Medulla oblongata (tissue), 1 donor: ENCODE measurements at regions not wholly inside any gene's neighbourhood (a gene's known extent, or its start where the extent isn't known, plus 50 kb on each side); places are given as distances from the start of the nearest gene placed in this dataset.

Experiments used
- DNase-seq: peaks from one replicate; pipeline ENCODE4 v3.0.0-alpha.2; 2015; ENCODE audit errors: extremely low spot score

GRCh38 chr3:73801444-73801843 lies 176.7 kb upstream of the PDZRN3 start:
- DNase-seq, result no peak

DNA sequence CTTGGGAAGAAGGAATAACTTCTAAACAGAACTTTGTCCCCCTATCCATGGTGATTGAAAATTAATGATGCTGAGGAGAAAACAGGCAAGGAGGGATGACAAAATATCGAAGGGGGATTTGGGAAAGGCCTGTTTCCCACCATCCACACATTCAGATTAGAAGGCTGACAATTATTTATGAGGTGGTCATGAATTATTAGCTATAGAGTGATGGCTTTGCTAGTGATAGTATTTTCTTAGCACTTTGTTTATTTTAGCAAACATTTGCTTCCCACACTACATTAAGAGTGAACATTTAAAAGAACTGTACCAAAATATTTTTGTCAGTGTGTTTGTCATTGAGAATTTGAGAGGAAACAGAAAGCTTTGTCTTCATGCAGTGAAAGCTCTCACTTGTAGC lies 172.6 kb upstream of the PDZRN3 start:
- DNase-seq, result no peak

- no peak for DNase-seq
Measured at GRCh38 chr3:73796382-73796781, 171.6 kb upstream of the PDZRN3 start.

DNA sequence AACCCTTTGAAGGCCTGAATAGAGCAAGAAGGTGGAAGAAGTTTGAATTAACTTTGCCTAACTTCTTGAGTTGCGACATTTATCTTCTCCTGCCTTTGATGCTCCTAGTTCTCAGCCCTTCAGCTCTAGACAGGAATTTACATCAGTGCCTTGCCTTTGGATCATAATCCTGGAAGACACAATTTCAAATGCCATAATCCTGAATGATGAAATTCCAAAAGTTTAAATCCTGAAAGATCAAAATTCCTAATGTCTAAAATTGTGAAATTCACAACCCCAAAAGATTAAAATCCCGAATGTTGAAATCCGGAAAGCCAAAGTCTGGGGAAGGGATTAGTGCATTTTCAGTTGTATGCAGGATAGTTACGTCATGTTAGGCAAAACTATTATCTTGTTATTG lies 166.6 kb upstream of the PDZRN3 start:
- DNase-seq, result no peak

DNA sequence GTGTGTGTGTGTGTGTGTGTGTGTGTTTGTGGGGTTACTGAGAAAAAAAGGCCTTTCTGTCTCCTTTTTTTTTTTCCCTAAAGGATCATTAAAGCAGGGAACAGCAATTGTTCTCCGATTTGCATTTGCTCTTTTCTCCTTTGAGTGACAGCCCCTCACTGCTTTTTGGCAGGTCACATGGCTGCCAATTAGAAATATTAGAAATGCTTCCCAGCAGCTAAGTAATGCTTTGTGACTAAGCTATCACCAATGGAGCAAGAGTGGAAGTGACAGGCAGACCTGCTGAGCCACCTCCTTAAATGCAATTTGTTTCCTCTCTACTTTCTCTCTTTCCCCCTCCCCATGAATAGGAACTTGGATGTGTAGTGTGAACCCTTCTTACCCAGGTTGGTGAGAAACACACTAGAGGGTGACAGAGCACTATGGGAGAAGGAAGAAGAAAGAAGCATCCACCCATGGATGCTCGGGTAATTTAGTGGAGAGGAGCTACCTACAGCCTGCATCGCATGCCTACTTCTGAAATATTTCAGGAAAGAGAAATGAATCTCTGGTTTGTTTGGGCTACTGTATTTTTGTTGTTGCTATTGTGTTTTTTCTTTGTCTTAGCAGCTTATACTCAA lies 165.2 kb upstream of the PDZRN3 start:
- peak; percentile 28 for DNase-seq

GRCh38 chr3:73787620-73788019 lies 162.9 kb upstream of the PDZRN3 start:
- no peak for DNase-seq

DNA sequence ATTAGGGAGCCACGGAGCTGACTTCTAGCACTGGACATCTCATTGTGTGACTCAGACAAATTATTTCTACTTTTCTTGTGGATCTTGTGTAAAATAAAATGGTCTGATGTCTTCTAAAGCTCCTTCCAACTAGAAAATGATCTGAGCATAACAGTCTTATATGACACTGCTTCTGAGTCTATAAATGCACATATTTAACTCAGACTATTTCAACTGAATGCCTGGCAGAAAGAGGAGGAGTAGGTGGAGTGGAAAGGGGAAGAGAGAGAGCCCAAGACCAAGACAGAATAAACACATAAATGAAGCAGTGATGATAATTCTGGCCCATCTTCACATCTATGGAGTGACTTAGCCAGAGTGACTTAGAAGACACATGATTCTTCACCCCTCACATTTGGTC lies 162.3 kb upstream of the PDZRN3 start:
- no peak for DNase-seq

GRCh38 chr3:73786321-73786807 lies 161.6 kb upstream of the PDZRN3 start:
- peak; percentile 64 for DNase-seq

GRCh38 chr3:73784686-73785392 lies 160.1 kb upstream of the PDZRN3 start:
- DNase-seq, result no peak

GRCh38 chr3:73783811-73784210 lies 159.1 kb upstream of the PDZRN3 start:
- DNase-seq, result peak; percentile 71

GRCh38 chr3:73781541-73781940 lies 156.8 kb upstream of the PDZRN3 start:
- peak; percentile 79 for DNase-seq

DNA sequence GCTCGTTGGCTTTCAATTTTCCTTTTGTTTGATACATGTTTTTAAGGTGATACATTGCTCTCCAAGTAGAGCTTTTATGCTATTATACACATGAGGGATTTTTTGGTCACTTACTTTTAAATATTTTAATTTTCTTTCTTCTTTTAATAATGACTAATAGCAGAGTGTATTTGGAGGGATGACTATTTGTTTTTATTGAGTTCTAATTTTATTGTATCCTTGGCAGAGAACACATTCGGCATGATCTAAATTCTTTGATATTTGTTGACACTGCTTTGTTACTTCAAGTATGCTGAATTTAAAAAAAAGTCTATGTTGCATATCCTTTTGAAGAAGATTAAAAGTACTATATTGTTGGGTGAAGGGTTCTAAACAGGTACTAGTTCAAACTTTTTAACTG lies 149.9 kb upstream of the PDZRN3 start:
- DNase-seq, result no peak

GRCh38 chr3:73773233-73773632 lies 148.5 kb upstream of the PDZRN3 start:
- DNase-seq, result no peak

DNA sequence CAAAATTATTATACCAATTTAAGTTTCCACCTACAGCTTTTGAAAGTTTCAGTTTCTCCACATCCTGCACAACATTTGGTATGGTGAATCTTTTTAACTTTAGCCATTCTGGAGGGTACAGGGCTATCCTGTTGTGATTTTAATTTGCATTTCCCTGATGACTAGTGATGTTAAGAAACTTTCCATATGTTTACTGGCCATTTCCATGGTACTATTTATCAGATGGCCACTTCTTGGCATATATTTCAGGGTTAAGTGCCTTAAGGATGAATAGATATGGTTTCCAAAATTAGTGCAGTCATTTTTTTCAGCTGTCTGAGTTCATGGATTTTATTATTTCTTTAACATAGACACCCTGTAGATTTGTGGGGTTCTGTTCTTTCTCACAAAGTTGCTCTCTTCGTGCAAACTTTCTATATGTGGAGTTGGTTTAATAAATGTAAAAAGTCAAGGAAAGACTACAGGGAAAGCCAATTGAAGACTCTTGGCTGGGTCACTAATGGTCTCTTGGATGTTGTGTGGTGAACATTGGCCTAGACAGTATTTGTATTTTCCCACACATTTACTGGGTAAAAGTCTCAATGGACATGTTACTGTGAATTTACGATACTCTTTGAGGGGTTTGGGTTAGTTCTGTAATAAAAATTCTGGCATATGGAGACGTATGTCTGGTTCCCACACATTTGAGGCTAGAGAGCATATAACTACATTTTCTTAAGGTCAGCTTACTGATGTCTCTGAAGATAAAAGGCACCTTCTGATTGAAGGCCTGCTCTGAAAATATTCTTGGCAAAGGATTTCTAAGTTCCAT lies 147.5 kb upstream of the PDZRN3 start:
- DNase-seq, result no peak

DNA sequence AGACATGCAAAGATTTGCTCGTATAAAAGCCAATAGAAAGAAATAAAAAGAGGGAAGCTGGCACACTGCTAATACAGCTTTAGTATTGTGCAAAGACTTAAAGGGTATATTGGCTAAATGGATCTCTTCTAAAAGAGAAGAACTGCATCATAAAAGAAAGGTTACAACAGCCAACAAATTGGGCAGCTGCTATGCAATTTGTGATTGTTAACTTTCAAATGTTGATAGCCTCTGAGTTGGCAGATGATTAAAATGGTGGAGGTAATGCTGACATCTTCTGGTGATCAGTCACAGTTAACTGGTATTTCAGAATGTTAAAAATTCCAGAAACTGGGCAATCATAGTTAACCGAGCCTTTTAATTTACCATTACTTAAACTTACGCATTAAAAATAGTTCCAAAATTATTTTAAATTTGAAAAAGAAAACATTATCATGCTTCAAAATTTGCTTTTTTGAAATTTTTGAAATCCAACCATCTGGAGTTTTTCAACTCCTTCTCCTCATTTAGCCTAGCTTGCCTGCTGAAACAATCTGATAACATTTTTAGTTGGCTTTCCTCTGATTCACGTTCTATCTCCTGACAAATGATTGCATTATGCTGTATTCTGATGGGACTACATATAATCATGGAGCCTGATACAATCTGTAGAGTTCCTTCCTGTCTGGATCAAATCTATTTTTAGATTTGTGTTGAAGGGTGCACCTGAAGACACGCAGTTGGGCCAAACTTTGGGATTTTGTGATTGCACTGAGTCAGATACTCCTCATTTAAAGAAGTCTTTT lies 144.0 kb upstream of the PDZRN3 start:
- peak; percentile 55 for DNase-seq

DNA sequence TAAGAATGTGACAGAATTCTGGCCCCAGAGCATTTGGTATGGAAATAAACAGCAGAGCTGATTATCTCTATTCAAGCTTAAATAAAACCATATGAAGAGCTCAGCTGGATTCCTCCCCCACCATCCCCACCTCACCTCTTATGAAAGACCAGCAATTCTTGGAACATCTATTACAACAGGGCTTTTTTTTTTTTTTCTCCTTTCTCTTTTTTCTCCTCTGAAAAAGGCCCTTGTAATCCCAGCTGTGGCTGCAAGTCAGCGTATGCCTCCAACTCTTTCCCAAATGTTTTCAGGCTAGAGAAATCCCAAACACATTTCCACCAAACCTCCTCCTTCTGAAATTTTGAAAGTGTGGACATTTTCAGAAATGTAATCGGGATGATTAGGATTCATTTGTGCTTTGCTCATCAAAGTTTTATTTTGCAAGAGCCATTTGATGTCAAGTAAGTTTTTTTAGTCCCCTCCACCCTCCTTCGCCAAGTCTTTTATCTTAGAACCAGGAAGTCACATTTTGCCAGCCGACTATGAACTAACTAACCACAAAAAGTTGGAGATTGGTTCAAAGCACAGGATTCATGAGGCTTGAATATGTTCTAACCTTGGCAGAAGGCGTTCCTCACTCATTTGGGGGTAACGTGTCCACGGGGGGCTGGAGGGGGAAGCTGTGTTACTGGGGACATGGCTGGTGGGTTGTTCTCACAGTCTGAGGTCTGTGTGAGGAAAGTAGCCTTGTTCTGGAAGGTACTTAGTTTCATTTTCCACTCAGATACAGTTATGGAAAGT lies 142.0 kb upstream of the PDZRN3 start:
- peak; percentile 19 for DNase-seq

- no peak for DNase-seq
Measured at GRCh38 chr3:73765878-73766545, 141.3 kb upstream of the PDZRN3 start.

- DNase-seq, result no peak
Measured at GRCh38 chr3:73762855-73763254, 138.1 kb upstream of the PDZRN3 start.

DNA sequence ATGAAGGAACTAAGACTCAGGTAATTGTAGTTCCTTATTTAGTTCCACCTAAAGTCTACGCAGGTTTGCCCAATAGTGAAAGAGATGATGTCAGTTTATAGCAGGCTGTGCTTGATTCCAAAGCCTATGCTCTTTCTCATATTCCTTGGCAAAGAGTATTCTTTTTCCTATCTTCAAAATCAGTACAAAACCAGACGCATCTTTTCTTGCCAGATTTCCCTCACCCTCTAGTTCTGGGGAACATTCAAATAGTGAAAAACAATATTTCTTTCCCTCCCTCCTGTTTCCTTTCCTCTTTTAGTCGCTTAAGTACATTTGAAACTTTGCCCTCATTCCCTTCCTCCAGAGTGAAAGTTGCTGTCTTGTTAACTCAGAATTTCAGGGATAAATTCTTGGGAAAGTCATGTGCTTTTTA lies 134.6 kb upstream of the PDZRN3 start:
- DNase-seq, result no peak

DNA sequence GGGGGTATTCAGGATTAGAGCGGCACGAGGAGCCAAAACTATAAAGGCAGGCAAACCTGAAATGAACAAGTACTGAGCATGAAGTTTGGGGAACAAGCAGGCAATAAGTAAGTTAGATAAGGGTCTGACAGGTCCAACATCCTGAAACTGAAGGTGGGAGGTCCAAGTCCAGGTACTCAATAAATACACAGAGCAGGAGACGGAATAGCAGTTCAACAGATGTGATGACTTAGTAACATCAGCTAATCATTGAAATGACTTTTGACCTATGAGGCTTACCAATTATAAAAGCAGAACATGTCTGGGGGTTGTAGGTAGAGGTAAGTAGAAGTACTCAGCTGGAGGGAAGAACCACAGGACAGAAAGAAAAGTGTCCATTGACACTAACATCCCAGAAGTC lies 132.8 kb upstream of the PDZRN3 start:
- no peak for DNase-seq

DNA sequence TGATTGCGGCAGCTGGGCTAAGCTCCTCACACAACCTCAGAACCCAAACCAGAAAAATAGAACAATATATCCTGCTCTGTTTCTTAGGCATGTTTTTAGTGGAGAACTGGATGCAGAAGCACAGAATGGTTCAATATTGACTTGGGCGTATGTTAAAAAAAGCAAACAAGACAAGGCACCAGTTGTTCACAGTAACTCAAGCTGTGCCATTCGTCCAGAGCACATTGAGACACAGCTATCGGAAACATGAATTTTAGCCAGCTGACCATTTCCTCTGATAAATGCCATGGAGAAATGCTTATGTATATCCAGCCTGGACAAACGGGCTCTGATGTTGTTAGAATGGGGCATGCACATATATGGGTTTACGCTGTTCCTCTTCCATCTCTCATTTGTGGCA lies 129.2 kb upstream of the PDZRN3 start:
- DNase-seq, result no peak
